Activated CD4-positive, alpha-beta T cell treated with anti-CD3 and anti-CD28 coated beads, Interleukin-10, Interleukin-2, amounts not matched to agents 100 ng/mL and 50 ng/mL, durations not matched to agents 16 hours and 8 hours (primary cell): ENCODE measurements at regions not wholly inside any gene's neighbourhood (a gene's known extent, or its start where the extent isn't known, plus 50 kb on each side); places are given as distances from the start of the nearest gene placed in this dataset.

ENCODE experiments used
- DNase-seq: peaks from one replicate; pipeline ENCODE4 v3.0.0-alpha.2; 2020

GRCh38 chr4:4962928-4963327 lies 56.3 kb downstream of the CYTL1 start:
- DNase-seq: no peak
